Dermis blood vessel endothelial cell (primary cell): ENCODE measurements at regions not wholly inside any gene's neighbourhood (a gene's known extent, or its start where the extent isn't known, plus 50 kb on each side); places are given as distances from the start of the nearest gene placed in this dataset.
"Not testable (repeated sequence)": the region's sequence is repeated elsewhere in the genome, so short reads cannot be mapped to it uniquely, and the experiment has no call there.

Experiments
- DNase-seq: peaks from one replicate; pipeline ENCODE4 v3.0.0; 2010

DNA sequence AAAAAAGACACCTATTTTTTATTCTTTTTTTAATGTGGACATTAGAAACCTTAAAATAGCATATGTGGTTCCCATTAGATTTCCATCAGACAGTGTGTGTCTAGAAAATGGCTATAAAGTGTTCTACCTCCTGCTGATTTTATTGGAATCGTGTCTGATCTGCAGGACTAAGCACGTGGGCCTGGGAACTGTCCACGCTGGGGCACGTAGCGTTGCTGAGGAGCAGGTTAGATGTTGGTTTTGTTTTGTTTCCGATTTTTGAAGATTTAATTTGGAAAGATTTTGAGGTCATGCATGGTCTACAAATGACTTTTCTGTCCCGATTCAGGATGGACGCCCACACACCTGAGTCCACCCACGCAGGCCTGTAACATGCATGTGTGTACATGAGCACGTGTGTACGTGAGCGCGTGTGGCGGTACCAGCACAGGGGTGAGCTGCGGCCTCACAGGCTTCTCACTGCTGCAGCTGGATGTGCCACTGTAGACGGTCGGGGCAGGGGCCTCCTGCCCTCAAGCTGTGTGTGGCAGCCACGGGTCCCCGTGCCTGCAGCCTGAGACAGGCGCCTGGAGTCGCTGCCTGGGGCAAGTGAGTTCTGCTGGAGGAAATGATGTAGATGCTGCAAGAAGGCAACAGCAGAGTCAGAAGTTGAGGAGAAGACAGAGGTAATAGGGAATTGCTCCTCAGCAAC is 99.7 kb upstream of the CTDP1 start:
- DNase-seq = no peak

DNA sequence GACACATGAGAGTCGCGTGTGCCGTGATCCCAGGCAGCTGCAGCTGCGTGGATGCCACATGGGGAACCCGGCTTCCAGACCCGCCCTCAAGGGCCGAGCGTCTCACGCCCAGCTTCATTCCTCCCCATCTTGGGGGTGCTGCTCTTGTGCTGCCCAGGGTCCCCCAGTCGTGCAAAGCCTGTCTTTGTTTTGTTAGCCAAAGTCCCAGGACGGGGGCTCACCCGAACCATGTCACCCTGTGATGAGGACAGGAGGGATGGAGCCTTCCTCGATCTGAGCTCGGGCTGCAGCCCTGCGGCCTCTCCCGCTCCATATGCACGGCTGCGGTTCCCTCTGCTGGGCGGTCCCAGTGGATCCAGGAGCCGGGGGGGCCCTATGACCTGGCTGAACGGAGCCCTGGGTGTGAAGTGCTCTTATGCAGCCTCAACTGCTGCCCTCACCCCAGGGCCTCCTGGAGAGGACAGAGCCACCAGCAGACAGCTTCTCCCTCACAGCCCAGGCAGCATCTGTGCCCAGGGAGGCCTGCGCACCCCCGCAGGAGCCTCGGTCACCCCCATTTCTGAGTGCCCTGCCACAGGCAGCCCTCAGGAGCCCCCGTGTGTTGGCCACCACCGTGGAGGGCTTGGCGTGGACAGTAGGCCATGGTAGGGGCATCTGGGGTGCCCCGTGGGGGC is 99.0 kb upstream of the CTDP1 start:
- no peak for DNase-seq

DNA sequence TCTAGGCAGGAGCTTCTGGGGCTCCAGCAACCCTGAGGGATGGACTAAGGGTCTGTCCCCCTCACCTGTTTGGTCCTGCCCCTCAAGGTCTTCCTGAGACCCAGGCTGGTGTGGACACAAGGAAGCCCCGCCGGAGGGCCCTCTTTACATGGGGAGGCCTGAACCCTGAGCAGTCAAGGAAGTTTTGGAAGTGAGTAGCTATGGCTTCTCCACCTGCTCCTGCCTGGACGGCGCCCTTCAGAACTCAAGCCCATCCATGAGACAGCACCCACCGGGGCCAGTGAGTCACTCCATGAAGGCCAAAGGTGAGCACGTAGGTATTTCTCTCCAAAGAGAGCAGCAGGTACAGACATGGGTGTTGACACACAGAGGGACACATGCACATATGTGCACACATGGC is 98.2 kb upstream of the CTDP1 start:
- DNase-seq = no peak

DNA sequence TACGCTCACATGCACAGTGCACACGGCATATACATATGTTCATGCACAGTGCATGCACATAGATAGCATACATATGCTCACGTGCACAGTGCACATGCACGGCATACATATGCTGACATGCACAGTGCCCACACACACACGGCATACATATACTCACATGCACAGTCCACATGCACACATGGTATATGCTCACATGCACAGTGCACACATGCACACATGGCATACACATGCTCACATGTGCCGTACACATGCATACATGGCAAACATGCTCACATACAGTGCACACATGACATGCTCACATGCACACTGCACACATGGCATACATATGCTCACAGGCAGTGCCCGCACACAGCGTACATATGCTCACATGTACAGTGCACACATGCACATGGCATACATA is 97.7 kb upstream of the CTDP1 start:
- no peak for DNase-seq

DNA sequence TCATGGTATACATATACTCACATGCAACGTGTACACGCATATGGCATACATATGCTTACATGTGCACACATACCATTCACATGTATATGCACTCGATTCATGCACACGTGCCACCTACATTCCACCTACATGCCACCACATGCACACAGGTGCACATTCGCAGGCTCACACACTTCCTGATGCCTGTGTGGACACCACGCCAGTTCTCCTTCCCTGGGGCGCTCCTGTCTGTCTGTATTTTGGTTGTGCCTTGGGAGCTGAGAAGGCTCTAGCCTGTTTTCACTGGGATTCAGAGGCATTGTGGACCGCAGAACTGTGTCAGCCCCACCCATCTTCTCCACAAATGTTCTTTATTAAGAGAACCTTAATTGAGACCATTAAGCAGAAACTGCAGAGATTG is 96.6 kb upstream of the CTDP1 start:
- DNase-seq = no peak

DNA sequence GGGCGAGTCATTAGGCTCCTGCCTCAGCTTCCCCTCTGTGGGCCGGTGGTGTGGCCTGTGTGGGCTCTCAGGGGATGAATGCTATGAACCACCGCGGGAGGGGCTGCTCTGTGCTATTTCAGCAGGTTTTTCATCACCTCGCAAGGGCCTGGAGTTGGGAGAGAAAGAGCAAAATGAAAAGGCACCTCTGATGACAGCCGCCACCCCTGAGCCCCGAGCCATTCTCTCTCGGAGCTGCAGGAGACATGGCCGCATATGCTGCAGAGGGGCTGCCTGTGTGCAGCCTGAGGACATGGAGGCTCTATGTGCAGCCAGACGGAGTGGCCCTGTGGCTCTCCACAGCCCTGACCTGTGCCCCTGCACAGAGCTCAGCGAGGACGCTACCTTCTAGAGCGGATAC is 96.2 kb upstream of the CTDP1 start:
- DNase-seq = no peak

DNA sequence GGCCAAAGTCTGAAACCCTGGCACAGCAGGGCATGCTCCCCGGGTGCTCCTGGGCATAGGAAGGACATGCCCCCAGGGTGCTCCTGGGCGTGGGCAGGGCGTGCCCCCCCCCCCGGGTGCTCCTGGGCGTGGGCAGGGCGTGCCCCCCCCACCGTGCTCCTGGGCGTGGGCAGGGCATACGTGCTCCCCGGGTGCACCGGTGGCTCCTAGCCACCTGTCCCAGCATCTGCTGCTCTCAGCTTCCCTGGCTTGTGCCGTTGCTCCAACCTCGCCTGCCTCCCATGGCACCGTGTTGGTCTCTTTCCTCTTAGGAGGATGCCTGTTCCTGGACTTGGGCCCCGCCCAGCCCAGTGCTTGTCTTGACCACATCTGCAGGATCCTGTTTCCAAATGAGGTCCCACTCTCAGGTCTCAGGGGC is 95.6 kb upstream of the CTDP1 start:
- no peak for DNase-seq

DNA sequence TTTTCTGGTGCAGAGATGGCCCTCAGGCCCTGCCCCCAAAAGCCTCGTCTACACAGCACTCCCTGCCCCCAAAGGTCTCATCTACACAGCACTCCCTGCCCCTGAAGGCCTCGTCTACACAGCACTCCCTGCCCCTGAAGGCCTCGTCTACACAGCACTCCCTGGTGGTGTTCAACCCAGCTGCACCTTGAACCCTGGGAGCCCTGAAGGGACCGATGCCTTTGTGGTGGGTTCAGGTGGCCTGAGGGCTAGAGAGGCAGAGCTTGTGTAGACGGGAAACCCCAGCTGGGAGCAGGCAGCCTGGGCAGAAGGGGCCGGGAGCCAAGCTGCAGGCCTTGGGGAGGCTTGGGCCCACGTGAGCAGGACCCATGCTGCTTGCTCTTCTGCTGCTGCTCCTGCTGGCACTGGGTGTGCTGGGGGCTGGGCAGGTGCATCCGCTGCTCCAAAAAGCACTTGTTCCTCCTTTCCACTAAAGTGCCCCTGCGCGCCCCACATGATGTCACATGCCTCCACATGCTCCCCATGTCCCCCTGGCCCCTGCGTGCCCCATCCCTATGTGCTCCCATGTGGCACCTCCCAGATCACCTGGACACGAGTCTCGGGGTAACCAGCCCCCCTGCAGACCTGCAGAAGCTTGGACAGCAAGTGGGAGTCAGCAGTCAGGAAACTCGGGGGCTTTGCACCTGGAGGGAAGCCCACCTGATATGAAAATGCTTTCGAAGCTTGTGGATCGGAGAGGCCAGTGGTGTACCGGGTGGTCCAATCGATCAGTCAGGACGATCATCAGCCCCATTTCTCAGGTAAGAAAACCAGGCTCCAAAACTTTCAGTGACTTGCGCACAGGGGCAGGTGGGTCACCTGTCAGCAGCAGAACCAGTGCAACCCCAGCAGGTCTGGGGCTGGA is 94.9 kb upstream of the CTDP1 start:
- no peak for DNase-seq

DNA sequence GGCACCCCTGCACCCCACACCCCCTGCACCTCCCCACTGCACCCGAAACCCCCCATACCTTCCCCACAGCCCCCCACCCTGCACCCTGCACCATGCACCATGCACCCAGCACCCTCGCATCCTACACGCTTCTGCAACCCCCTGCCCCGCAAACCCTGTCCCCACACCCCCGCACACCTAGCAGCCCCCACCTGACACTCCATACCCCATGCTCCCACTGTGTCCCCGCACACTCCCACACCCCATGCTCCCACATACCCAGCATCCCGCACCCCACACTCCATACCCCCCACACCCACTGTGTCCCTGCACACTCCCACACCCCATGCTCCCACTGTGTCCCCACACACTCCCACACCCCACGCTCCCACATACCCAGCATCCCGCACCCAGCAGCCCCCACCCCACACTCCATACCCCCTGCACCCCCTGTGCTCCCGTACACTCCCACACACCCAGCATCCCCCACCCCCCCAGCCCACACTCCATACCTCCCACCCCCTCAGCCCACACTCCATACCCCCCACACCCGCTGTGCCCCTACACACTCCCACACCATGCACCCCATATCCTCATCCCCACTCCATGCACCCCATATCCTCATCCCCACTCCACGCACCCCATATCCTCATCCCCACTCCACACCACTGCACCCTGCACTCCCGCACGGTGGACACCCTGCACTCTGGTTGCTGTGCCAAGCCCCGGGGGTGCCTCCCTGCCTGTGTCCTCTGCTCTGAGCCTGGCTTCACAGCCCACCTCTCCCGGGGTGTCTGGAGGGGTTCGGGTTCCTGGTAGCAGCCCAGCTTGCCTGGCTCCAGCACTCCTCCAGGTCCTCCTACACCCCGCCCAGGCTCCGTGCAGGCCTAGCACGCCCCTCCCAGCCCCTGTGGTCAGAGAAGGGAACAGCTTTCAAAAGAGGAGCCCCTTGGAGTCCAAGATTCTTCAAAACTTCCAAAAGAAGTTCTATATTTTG is 93.9 kb upstream of the CTDP1 start:
- no peak for DNase-seq

DNA sequence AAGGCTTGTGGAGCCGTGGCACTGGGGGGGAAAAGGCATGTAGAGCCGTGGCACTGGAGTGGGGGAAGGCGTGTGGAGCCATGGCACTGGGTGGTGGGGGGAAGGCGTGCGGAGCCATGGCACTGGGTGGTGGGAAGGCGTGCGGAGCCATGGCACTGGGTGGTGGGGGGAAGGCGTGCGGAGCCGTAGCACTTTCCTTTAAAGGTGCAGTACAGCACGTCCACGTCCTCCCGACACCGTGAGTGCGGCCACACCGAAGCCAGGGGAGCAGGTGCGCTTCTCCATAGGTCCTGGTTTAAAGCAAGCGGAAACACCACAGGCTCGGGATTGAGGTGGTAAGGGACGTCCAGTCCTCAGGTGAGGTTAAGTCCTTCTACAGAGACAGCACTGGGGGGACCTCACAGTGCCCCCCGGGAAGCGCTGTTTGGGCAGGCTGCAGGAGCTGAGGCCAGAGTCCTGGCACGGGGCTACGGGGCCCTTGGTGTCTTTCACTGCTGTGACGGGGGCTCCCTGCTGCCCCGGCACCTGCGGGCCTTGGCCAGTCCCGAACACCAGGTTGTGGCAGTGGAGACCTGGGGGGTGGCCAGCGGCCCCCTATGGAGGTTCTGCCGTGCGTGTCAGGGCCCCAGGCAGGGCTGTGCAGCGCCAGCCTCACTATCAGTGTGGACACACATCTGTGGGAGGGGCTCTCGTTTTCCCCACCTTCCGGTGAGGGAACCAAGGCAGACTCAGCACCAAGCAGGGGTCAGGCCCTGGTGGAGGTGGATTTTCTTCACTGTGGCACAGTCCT is 93.0 kb upstream of the CTDP1 start:
- no peak for DNase-seq

DNA sequence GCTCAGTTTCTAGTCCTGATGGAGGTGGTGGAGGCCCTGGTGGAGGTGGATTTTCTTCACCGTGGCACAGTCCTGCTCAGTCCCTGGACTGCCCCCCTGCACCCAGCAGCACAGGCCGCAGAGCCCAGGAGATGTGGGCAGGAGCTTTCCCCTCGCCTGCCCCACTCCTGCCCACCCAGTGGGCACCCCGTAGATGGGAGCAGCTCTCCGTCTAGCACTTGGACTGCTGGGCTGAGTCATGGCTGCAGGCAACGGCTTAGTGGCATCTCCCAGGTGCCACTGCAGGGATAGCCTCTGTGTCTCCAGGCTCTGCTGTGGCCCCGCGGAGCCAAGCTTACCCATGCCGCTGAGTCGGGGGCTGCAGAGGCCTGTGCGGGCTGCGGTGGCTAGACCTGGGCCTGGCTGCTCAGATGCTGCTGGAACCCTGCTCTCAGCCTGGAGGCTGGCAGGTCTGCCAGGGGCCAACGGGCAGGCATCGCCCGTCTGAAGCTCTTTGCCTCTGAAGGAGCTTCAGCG is 92.3 kb upstream of the CTDP1 start:
- DNase-seq = no peak

DNA sequence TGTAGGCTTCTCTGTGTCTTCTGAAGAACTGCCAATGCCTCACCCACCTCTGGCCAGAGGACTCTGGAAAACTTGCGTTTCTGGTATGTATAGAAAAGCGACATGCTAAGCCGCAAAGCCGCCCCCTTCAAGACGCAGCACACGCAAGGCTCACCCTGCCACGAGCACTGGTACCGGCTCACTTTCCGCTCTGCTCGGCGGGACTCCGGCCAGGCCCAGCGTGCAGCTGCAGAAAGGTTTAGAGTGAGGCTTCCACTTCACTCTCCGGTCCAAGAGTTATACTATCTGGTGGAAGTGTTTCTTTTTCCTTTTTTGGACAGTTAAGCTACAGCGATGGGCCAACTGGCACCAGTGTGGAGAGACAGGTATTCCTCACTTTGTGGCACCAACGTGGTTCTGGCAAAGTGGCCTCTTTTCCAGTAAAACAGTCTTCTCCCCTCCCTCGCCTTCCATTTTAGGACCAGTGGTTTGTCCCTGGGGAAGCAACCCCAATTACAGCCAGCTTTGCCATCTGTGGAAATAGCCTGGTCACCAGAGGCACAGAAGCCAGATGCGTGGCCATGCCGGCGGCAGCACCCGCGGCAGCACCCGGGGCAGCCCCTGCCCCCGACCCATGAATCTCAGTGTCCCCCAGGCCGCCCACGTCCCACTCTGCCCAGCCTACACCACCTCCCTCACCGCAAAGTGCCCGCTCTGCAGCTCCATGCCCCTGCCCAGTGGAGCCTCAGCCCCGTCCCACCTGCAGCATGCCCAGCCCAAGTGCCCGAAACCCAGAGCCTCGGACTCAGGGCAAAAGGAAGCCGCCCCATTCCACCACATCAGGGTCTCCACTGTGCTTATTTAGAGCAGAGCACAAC is 91.6 kb upstream of the CTDP1 start:
- no peak for DNase-seq

DNA sequence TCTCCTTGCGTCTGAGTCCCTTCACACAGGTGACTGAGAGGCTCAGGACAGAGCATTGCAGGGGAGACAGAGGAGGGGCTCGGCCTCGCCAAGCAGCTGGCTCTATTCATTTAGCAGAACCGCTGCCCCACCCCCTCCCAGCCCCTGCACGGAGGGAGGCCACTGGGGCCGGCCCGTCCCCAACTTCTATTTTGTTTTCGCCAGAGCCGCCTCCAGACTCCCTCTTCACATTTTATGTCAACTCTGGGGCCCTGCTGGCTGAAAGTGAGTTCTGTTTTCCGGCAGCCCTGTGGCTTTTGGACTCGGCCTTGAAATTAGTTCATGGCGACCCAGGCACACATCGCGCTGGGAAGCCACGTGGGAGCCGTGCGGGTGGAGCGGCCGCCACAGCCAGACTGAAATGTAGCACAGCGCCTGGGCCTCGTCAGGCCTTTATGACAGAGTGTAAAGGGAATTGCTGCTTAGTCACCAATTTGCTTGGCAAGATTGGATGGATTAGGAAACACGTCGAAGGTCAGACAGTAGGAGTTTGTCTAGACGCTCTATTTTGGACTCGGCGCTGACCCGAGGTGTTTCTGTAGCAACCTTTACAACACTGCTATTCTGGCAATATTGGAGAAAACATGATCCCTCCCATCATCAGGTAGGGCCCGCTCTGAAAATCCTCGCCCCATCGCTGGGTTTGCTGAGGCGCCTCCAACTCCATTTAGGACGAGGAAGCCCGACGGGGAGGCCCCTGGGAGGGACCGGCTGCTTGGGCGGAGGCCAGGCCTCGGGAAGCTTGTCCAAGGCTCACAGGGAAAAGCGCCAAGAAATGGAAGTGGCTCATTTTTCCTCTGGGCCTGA is 90.7 kb upstream of the CTDP1 start:
- peak; percentile 23 for DNase-seq

DNA sequence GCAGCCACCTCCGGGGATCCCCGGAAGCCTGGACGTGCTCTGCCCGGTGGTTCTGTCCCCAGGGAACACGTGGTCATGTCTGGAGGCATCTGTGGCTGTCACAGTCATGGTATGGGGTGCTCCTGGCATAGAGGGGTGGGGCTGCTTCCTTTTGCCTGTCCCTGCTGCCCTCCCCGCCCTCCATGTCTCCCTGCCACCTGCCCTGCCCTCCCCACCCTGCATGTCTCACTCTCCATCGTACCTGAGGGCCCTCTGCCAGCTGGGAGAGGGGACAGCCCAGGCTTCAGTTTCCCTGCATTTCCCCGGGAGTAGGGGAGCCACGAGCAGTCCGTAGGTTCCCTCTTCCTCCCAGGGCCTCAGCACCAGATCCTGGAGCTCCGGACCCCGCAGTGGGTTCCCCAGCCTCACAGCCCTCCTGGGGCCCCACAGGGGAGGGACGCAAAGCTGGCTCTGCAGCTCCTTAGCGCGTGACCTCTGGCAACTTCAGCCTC is 90.0 kb upstream of the CTDP1 start:
- no peak for DNase-seq

DNA sequence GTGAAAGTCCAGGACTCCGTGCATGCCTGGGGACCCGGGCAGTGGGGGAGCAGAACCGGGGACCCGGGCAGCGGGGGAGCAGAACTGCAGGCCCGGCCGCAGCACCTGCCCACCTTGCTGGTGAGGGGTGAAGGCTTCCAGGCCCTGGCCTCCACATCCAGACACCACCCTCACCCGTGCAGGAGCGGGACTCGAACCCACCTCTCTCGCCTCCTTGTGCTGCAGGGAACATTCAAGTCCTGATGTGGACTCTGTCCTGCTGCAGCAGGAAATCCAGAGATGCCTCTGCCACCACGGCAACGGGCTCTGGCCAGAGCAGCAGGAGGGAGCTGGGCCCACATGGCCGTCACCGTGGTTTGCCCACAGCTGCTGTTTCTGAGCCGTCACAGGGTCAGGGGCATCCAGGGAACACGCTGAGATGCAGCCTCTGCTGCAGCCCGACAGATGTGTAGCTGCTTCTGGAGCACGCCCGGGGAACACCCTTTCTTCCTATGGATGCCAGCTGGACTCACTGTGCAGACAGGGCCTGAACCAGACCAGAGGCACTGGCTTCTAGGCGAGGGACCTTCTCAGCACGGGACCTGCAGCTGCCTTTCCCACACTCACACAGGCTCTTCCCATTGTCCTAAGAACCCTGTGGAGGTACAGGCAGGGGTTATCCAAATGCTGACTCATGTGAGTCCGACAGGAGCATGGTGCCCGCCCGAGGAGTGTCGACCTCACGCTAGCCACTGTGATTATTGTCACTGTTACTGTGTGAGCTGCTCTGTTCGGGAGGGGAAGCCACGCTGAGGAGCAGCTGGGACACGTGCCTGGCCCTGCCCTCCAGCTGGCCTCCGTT is 89.2 kb upstream of the CTDP1 start:
- DNase-seq = no peak

DNA sequence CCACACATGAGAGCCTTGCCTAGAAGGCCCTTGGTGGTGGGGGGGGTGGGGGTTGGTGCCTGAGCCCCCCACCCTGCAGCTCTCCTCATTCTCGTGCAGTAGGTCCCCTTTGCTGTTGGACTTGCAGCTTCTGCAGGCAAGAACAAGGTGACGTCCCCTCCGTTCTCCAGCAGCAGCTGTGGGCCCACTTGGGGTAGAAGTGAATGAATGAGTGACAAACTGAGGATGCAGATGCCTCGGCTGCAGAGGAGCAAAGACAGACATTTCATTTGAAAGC is 88.6 kb upstream of the CTDP1 start:
- DNase-seq = no peak

DNA sequence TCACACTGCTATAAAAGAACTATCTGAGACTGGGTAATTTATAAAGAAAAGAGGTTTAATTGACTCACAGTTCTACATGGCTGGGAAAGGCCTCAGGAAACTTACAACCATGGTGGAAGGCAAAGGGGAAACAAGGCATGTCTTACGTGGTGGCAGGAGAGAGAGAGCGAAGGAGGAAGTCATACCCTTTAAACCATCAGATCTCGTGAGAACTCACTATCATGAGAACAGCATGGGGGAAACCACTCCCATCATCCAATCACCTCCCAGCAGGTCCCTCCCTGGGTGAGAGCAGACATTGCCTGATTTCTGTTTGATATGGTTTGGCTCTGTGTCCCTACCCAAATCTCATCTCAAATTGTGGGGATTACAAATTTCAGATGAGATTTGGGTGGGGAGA is 86.9 kb upstream of the CTDP1 start:
- not testable (repeated sequence) for DNase-seq

DNA sequence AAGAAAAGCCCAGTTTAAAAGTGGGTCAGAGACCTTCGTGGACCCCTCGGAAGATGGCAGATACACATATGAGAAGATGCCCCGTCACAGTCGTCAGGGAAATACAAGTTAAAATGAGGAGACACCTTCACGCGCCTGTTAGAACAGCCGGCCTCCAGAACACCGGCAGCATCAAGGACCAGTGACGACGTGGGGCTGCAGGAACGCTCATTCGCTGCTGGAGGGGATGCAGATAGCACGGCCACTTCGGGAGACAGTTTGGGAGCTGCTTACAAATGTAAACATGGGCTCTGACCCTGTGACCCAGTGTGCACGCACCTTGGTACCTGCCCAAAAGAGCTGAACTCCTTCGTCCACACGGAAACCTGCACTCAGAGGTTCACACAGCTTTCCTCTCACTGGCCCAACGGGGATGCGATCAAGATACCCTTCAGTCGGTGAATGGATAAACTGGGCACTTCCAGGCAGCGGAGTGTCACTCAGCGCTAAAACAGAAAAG is 83.7 kb upstream of the CTDP1 start:
- no peak for DNase-seq
